GM12878 (cell line): ENCODE measurements at regions not wholly inside any gene's neighbourhood (a gene's known extent, or its start where the extent isn't known, plus 50 kb on each side); places are given as distances from the start of the nearest gene placed in this dataset.

Experiments
- ATAC-seq: fragments of 200-7000 bp; cut with Tn5 transposase; 3 replicates; pipeline ENCODE4 v1.9.1; 2020; ENCODE audit warnings: mild to moderate bottlenecking, moderate library complexity
- BruUV-seq: library from RNA; stranded (reverse); fragments of 400-500 nt; replicated peaks from 2 replicates; lab custom pipeline; 2021; lab: Mats Ljungman, UMichigan
- CTCF ChIA-PET: fragments of 300-600 bp; sonication (Branson Sonifier 250); formaldehyde crosslinking; extraction: SDS; loops from one replicate; lab custom pipeline; 2021; ENCODE audit warnings: inconsistent platforms; lab: Yijun Ruan, JAX
- POLR2A ChIA-PET: fragments of 350-600 bp; formaldehyde crosslinking; extraction: SDS; loops from one replicate; lab custom pipeline; 2021; ENCODE audit warnings: inconsistent platforms; lab: Charles Lee
- RAD21 ChIA-PET: fragments of 300-600 bp; sonication (Branson Sonifier 250); formaldehyde crosslinking; loops from one replicate; lab custom pipeline; 2023; ENCODE audit warnings: antibody characterized with exemption; ENCODE audit not compliant: unreplicated experiment; lab: Charles Lee
- SMC1A ChIA-PET: fragments of 300-600 bp; sonication (Branson Sonifier 250); formaldehyde crosslinking; loops from one replicate; lab custom pipeline; 2023; ENCODE audit not compliant: unreplicated experiment, uncharacterized antibody; lab: Charles Lee
- DNase-seq: peaks from one replicate; pipeline ENCODE4 v3.0.0-alpha.2; 2011; ENCODE audit warnings: low read depth, low spot score
- FAIRE-seq: peaks from 3 replicates; lab custom pipeline; 2011; peaks lifted over from hg19 to GRCh38; lab: Jason Lieb, UNC
- H2AFZ ChIP-seq: 2 replicates; pipeline ENCODE4 v1.6.0; 2011; ENCODE audit warnings: low read depth, low read length, control low read depth; ENCODE audit not compliant: control insufficient read depth
- H3K27ac ChIP-seq: 2 replicates; pipeline ENCODE4 v1.5.1; 2011; ENCODE audit warnings: control low read depth; ENCODE audit not compliant: control insufficient read depth, insufficient read depth
- H3K27me3 ChIP-seq, 2 experiments: replicated peaks in 1 of 2; 2 replicates each; pipeline versions ENCODE4 v1.6.0 to v1.6.1; 2011; ENCODE audit warnings: low read length in 1 of 2; ENCODE audit not compliant: control insufficient read depth in 2 of 2, insufficient read depth in 2 of 2
- H3K36me3 ChIP-seq, 2 experiments: 2 replicates each; pipeline ENCODE4 v1.5.1; 2011; ENCODE audit warnings: low read length in 1 of 2; ENCODE audit not compliant: control insufficient read depth in 2 of 2, insufficient read depth in 2 of 2
- H3K4me1 ChIP-seq: 2 replicates; pipeline ENCODE4 v1.6.1; 2011; ENCODE audit warnings: mild to moderate bottlenecking, low read length, moderate library complexity, mixed read lengths; ENCODE audit not compliant: control insufficient read depth, insufficient read depth
- H3K4me2 ChIP-seq: 2 replicates; pipeline ENCODE4 v1.6.0; 2011; ENCODE audit warnings: control low read depth; ENCODE audit not compliant: control insufficient read depth, insufficient read depth
- H3K4me3 ChIP-seq: fragments of 200-600 bp; sonication (generic); 2 replicates; pipeline ENCODE4 v1.5.1; 2016
- H3K79me2 ChIP-seq: 2 replicates; pipeline ENCODE4 v1.6.0; 2011; ENCODE audit warnings: low read length; ENCODE audit not compliant: control insufficient read depth, insufficient read depth
- H3K9ac ChIP-seq: 2 replicates; pipeline ENCODE4 v1.8.0; 2011; ENCODE audit warnings: low read length, control low read depth, mixed read lengths; ENCODE audit not compliant: control insufficient read depth, insufficient read depth
- H3K9me3 ChIP-seq: replicated peaks from 3 replicates; pipeline ENCODE4 v1.5.1; 2011; ENCODE audit warnings: mild to moderate bottlenecking, low read length; ENCODE audit not compliant: control insufficient read depth, insufficient read depth
- H4K20me1 ChIP-seq: 2 replicates; pipeline ENCODE4 v1.6.0; 2011; ENCODE audit not compliant: control insufficient read depth, insufficient read depth
- CUX1 ChIP-seq: IDR thresholded peaks from 2 replicates; pipeline ENCODE4 v1.6.1; 2012; ENCODE audit warnings: improper control_type of control experiment, low read depth, low read length; ENCODE audit not compliant: insufficient replicate concordance
- E2F8 ChIP-seq: fragments of 450-650 bp; IDR thresholded peaks from 2 replicates; pipeline ENCODE4 v1.6.1; 2018; ENCODE audit warnings: mild to moderate bottlenecking, low read depth, moderate library complexity; ENCODE audit not compliant: partially characterized antibody
- NFYA ChIP-seq: IDR thresholded peaks from 2 replicates; pipeline ENCODE4 v1.6.1; 2011; ENCODE audit warnings: low read depth, mild to moderate bottlenecking, low read length, improper control_type of control experiment, borderline replicate concordance
- SMAD5 ChIP-seq: IDR thresholded peaks from 2 replicates; pipeline ENCODE4 v1.6.1; 2016; ENCODE audit warnings: antibody characterized with exemption, low read depth
- STAT1 ChIP-seq: fragments of 450-650 bp; conservative IDR thresholded peaks from 2 replicates; pipeline ENCODE4 v1.6.1; 2014; ENCODE audit warnings: antibody characterized with exemption, mild to moderate bottlenecking
- ZNF207 ChIP-seq: fragments of 450-650 bp; IDR thresholded peaks from 2 replicates; pipeline ENCODE4 v1.6.1; 2014; ENCODE audit warnings: antibody characterized with exemption, mild to moderate bottlenecking, borderline replicate concordance
- ZNF274 ChIP-seq: IDR thresholded peaks from one replicate; pipeline ENCODE4 v1.8.0; 2011; ENCODE audit not compliant: insufficient read length, insufficient read depth
- WGBS: methylation state at CpG from one replicate; pipeline ENCODE4 v1.1.6; 2016; ENCODE audit warnings: low lambda C conversion rate; ENCODE audit not compliant: insufficient replicate concordance, insufficient coverage; ENCODE audit errors: missing lambda C conversion rate; 5-methylcytosine and 5-hydroxymethylcytosine counted together
- in situ Hi-C: fragments of 300-500 bp; cut with MboI; formaldehyde crosslinking; loops from 9 replicates; pipeline ENCODE4 v1.14.3; 2018; ENCODE audit warnings: mixed read lengths
- intact Hi-C: fragments of 100-400 bp; cut with micrococcal nuclease; formaldehyde crosslinking; loops from one replicate; pipeline ENCODE4 v1.14.2; 2022; ENCODE audit not compliant: unreplicated experiment

- no peaks in the 10 kb centered on the region for H3K9me3 ChIP-seq
- DNase-seq (no peak), ATAC-seq (peak; percentile 17; the same call in 2 of the 3 replicates), FAIRE-seq (no peak)
- H2AFZ ChIP-seq: no peak overlapping the region
- H3K27ac ChIP-seq: no peak overlapping the region
- in situ Hi-C loops: no loop called here
- no peaks in the 10 kb centered on the region for H3K79me2 ChIP-seq
- no peaks in the 10 kb centered on the region for H3K4me1 ChIP-seq
- no peaks in the 10 kb centered on the region for H3K36me3 ChIP-seq
- H3K27me3 ChIP-seq: no peaks in the 10 kb centered on the region
- TF ChIP-seq ZNF274 (no peak), STAT1 (no peak)
- intact Hi-C loops: loop anchor here (5.0 to 10.0 kb wide), 2 partner anchors 87 to 825 kb away; no protein-coding TSS in a partner anchor
- no peak overlapping the region for H3K4me2 ChIP-seq
- ChIA-PET SMC1A (interaction anchor here (0.8 to 3.1 kb wide), 3 partner anchors 14 to 87 kb away, joined by 3 to 10 read pairs (median 4); no protein-coding TSS in a partner anchor), RAD21 (interaction anchor here (0.7 kb wide), 1 partner anchor 87 kb away, joined by 3 read pairs; no protein-coding TSS in a partner anchor), CTCF (interaction anchor here (1.1 to 1.2 kb wide), 2 partner anchors 12 to 41 kb away, joined by 3 to 4 read pairs; no protein-coding TSS in a partner anchor), POLR2A (no interaction called here)
- H4K20me1 ChIP-seq: no peaks in the 10 kb centered on the region
- no TSS peak for BruUV-seq
- H3K4me3 ChIP-seq: no peak overlapping the region
- H3K9ac ChIP-seq: no peak overlapping the region
- WGBS: 59% methylated on average over 4 of the region's 4 CpGs
These were observed 140.9 kb downstream of the MRPS30 start for GRCh38 chr5:44949687-44950086.

- RAD21 ChIA-PET: no interaction called here
- Histone ChIP-seq H3K27ac (no peak overlapping the region), H3K4me3 (no peak overlapping the region), H3K9ac (no peak overlapping the region), H3K79me2 (no peaks in the 10 kb centered on the region), H3K4me1 (no peaks in the 10 kb centered on the region), H3K4me2 (no peak overlapping the region), H3K9me3 (no peaks in the 10 kb centered on the region), H3K36me3 (no peaks in the 10 kb centered on the region), H2AFZ (no peak overlapping the region), H3K27me3 (no peaks in the 10 kb centered on the region), H4K20me1 (no peaks in the 10 kb centered on the region)
- WGBS: 96% methylated on average over 3 of the region's 3 CpGs
- no TSS peak for BruUV-seq
- ATAC-seq: no peak
- no peak for DNase-seq
- SMC1A ChIA-PET: interaction anchor here (0.7 to 3.1 kb wide), 3 partner anchors 9 to 831 kb away, joined by 3 to 10 read pairs (median 3); no protein-coding TSS in a partner anchor
- no peak for FAIRE-seq
- POLR2A ChIA-PET: no interaction called here
- in situ Hi-C loops: no loop called here
- intact Hi-C loops: loop anchor here (5.0 to 10.0 kb wide), 2 partner anchors 89 to 823 kb away; no protein-coding TSS in a partner anchor
- CTCF ChIA-PET: interaction anchor here (0.8 to 2.0 kb wide), 5 partner anchors 9 to 818 kb away, joined by 3 to 7 read pairs (median 4); no protein-coding TSS in a partner anchor
- no peak for TF ChIP-seq ZNF207
- no peak for TF ChIP-seq ZNF274
- no peak for TF ChIP-seq SMAD5
- TF ChIP-seq CUX1: no peak
- TF ChIP-seq E2F8: no peak
- TF ChIP-seq NFYA: no peak
These were observed 142.6 kb downstream of the MRPS30 start for GRCh38 chr5:44951371-44951770.
